H1 (cell line): ENCODE measurements at regions not wholly inside any gene's neighbourhood (a gene's known extent, or its start where the extent isn't known, plus 50 kb on each side); places are given as distances from the start of the nearest gene placed in this dataset.

Experiments
- BCL11A ChIP-seq, 2 experiments: IDR thresholded peaks; one replicate each; pipeline ENCODE4 v1.6.1; 2011; ENCODE audit warnings: low read depth in 2 of 2, low read length in 2 of 2, mild to moderate bottlenecking in 2 of 2
- TF ChIP-seq, protein P1 (sequence below): IDR thresholded peaks from 2 replicates; pipeline ENCODE4 v1.6.1; 2011; ENCODE audit warnings: low read depth, mild to moderate bottlenecking, low read length; ENCODE audit not compliant: insufficient read depth
- TF ChIP-seq, protein P2 (sequence below): IDR thresholded peaks from 2 replicates; pipeline ENCODE4 v1.6.1; 2012; ENCODE audit warnings: low read length, inconsistent platforms

GRCh38 chr13:23949736-23950135, 52.4 kb upstream of the C1QTNF9B start (continued):
- TF ChIP-seq, protein P1, sequence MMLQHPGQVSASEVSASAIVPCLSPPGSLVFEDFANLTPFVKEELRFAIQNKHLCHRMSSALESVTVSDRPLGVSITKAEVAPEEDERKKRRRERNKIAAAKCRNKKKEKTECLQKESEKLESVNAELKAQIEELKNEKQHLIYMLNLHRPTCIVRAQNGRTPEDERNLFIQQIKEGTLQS: no peak
- TF ChIP-seq, protein P2, sequence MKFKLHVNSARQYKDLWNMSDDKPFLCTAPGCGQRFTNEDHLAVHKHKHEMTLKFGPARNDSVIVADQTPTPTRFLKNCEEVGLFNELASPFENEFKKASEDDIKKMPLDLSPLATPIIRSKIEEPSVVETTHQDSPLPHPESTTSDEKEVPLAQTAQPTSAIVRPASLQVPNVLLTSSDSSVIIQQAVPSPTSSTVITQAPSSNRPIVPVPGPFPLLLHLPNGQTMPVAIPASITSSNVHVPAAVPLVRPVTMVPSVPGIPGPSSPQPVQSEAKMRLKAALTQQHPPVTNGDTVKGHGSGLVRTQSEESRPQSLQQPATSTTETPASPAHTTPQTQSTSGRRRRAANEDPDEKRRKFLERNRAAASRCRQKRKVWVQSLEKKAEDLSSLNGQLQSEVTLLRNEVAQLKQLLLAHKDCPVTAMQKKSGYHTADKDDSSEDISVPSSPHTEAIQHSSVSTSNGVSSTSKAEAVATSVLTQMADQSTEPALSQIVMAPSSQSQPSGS: no peak
- no peak for TF ChIP-seq BCL11A (IDR thresholded peaks at IDR 0.05; ENCODE audit: low read depth in 2 of 2, low read length in 2 of 2)
